ENCODE measurements at regions not wholly inside any gene's neighbourhood (a gene's known extent, or its start where the extent isn't known, plus 50 kb on each side); places are given as distances from the start of the nearest gene placed in this dataset.
"Not testable (repeated sequence)": the region's sequence is repeated elsewhere in the genome, so short reads cannot be mapped to it uniquely, and the experiment has no call there.

GRCh38 chr11:49499117-49499516 is 290.7 kb upstream of the FOLH1 start:
- no peak overlapping the region for H3K14ac ChIP-seq (ENCODE audit: low read length)
- H3K4me2 ChIP-seq (ENCODE audit: insufficient read depth, low read length, poor library complexity, severe bottlenecking), result no peak overlapping the region
- no peaks in the 10 kb centered on the region for H3K36me3 ChIP-seq (replicated peaks in 1 of 2; ENCODE audit: control insufficient read depth in 2 of 2, insufficient read depth in 2 of 2, low read length in 2 of 2)
- no peak overlapping the region for H2AK5ac ChIP-seq (ENCODE audit: low read depth, low read length)
- H3K9ac ChIP-seq (ENCODE audit: low read depth, low read length, poor library complexity), result no peak overlapping the region
- no peak overlapping the region for H3K4ac ChIP-seq (ENCODE audit: low read length)
- no peak overlapping the region for H2BK12ac ChIP-seq (ENCODE audit: low read length)
- no peak overlapping the region for H2BK15ac ChIP-seq (ENCODE audit: low read length)
- H3K4me1 ChIP-seq (ENCODE audit: control insufficient read depth in 2 of 2, insufficient read depth in 1 of 2, low read depth in 1 of 2, low read length in 2 of 2), result no peaks in the 10 kb centered on the region
- no peak overlapping the region for H2BK120ac ChIP-seq (ENCODE audit: low read depth, low read length)
- H3K4me3 ChIP-seq (ENCODE audit: low read length in 2 of 2), result no peak overlapping the region
- H4K91ac ChIP-seq (ENCODE audit: low read depth, low read length, poor library complexity), result no peak overlapping the region
- no peaks in the 10 kb centered on the region for H3K79me1 ChIP-seq (ENCODE audit: low read depth, low read length)
- no peak overlapping the region for H3K18ac ChIP-seq (ENCODE audit: low read length)
- H3K27me3 ChIP-seq (ENCODE audit: control insufficient read depth in 3 of 3, insufficient read depth in 3 of 3, low read depth in 1 of 3, low read length in 3 of 3), result no peaks in the 10 kb centered on the region
- H3K23ac ChIP-seq (ENCODE audit: low read depth, low read length, poor library complexity), result no peak overlapping the region
- H4K8ac ChIP-seq (ENCODE audit: low read depth, low read length), result no peak overlapping the region
- no peak overlapping the region for H3K27ac ChIP-seq (replicated peaks; ENCODE audit: low read length)
- no CpG with 5 or more reads among the region's 3 CpGs for WGBS, 2 donors (ENCODE audit: extremely low coverage in 2 of 2, insufficient read length in 2 of 2, insufficient replicate concordance in 1 of 2)
- H2BK5ac ChIP-seq (ENCODE audit: low read length), result no peak overlapping the region
- no peak overlapping the region for H2AFZ ChIP-seq (ENCODE audit: low read length)
- no peak for DNase-seq (ENCODE audit: low spot score)
- no peaks in the 10 kb centered on the region for H3K9me3 ChIP-seq (replicated peaks in 1 of 2; ENCODE audit: control insufficient read depth in 2 of 2, insufficient read depth in 1 of 2, low read depth in 1 of 2, low read length in 2 of 2)

- Histone ChIP-seq H3K4ac (ENCODE audit: low read length) (no peak overlapping the region), H3K36me3 (replicated peaks in 1 of 2; ENCODE audit: control insufficient read depth in 2 of 2, insufficient read depth in 2 of 2, low read length in 2 of 2) (no peaks in the 10 kb centered on the region), H2BK120ac (ENCODE audit: low read depth, low read length) (no peak overlapping the region), H3K14ac (ENCODE audit: low read length) (no peak overlapping the region), H4K91ac (ENCODE audit: low read depth, low read length, poor library complexity) (no peak overlapping the region), H2AFZ (ENCODE audit: low read length) (no peak overlapping the region), H3K27ac (replicated peaks; ENCODE audit: low read length) (no peak overlapping the region), H3K4me1 (ENCODE audit: control insufficient read depth in 2 of 2, insufficient read depth in 1 of 2, low read depth in 1 of 2, low read length in 2 of 2) (no peaks in the 10 kb centered on the region), H3K27me3 (ENCODE audit: control insufficient read depth in 3 of 3, insufficient read depth in 3 of 3, low read depth in 1 of 3, low read length in 3 of 3) (no peaks in the 10 kb centered on the region), H3K79me1 (ENCODE audit: low read depth, low read length) (no peaks in the 10 kb centered on the region), H3K9ac (ENCODE audit: low read depth, low read length, poor library complexity) (no peak overlapping the region), H3K18ac (ENCODE audit: low read length) (no peak overlapping the region), H2AK5ac (ENCODE audit: low read depth, low read length) (no peak overlapping the region), H4K8ac (ENCODE audit: low read depth, low read length) (no peak overlapping the region), H3K4me2 (ENCODE audit: insufficient read depth, low read length, poor library complexity, severe bottlenecking) (no peak overlapping the region), H3K9me3 (replicated peaks in 1 of 2; ENCODE audit: control insufficient read depth in 2 of 2, insufficient read depth in 1 of 2, low read depth in 1 of 2, low read length in 2 of 2) (no peaks in the 10 kb centered on the region), H3K23ac (ENCODE audit: low read depth, low read length, poor library complexity) (no peak overlapping the region), H2BK15ac (ENCODE audit: low read length) (no peak overlapping the region), H2BK12ac (ENCODE audit: low read length) (no peak overlapping the region), H2BK5ac (ENCODE audit: low read length) (no peak overlapping the region), H3K4me3 (ENCODE audit: low read length in 2 of 2) (no peak overlapping the region)
- peak; percentile 1 for DNase-seq (ENCODE audit: low spot score)
Measured at GRCh38 chr11:49505231-49505630, 296.8 kb upstream of the FOLH1 start.

- H2AK5ac ChIP-seq (ENCODE audit: low read depth, low read length); H3K27ac ChIP-seq (replicated peaks; ENCODE audit: low read length); H3K9ac ChIP-seq (ENCODE audit: low read depth, low read length, poor library complexity); H3K23ac ChIP-seq (ENCODE audit: low read depth, low read length, poor library complexity); H3K14ac ChIP-seq (ENCODE audit: low read length); H2BK120ac ChIP-seq (ENCODE audit: low read depth, low read length); H2BK5ac ChIP-seq (ENCODE audit: low read length); H3K9me3 ChIP-seq (replicated peaks in 1 of 2; ENCODE audit: control insufficient read depth in 2 of 2, insufficient read depth in 1 of 2, low read depth in 1 of 2, low read length in 2 of 2); H3K4me2 ChIP-seq (ENCODE audit: insufficient read depth, low read length, poor library complexity, severe bottlenecking); H4K91ac ChIP-seq (ENCODE audit: low read depth, low read length, poor library complexity); H4K8ac ChIP-seq (ENCODE audit: low read depth, low read length); H2BK15ac ChIP-seq (ENCODE audit: low read length); H3K27me3 ChIP-seq (ENCODE audit: control insufficient read depth in 3 of 3, insufficient read depth in 3 of 3, low read depth in 1 of 3, low read length in 3 of 3); H3K4ac ChIP-seq (ENCODE audit: low read length); H3K79me1 ChIP-seq (ENCODE audit: low read depth, low read length); H3K4me3 ChIP-seq (ENCODE audit: low read length in 2 of 2); H3K4me1 ChIP-seq (ENCODE audit: control insufficient read depth in 2 of 2, insufficient read depth in 1 of 2, low read depth in 1 of 2, low read length in 2 of 2); H3K36me3 ChIP-seq (replicated peaks in 1 of 2; ENCODE audit: control insufficient read depth in 2 of 2, insufficient read depth in 2 of 2, low read length in 2 of 2); H2AFZ ChIP-seq (ENCODE audit: low read length); H3K18ac ChIP-seq (ENCODE audit: low read length); H2BK12ac ChIP-seq (ENCODE audit: low read length): not testable (repeated sequence)
- no CpG with 5 or more reads among the region's 1 CpG for WGBS, 2 donors (ENCODE audit: extremely low coverage in 2 of 2, insufficient read length in 2 of 2, insufficient replicate concordance in 1 of 2)
- DNase-seq (ENCODE audit: low spot score), result peak; percentile 5
Measured at GRCh38 chr11:49526240-49526829, 317.9 kb upstream of the FOLH1 start.

GRCh38 chr11:49533204-49533603 is 324.8 kb upstream of the FOLH1 start:
- H2AK5ac ChIP-seq (ENCODE audit: low read depth, low read length), result no peak overlapping the region
- no peak overlapping the region for H4K8ac ChIP-seq (ENCODE audit: low read depth, low read length)
- no peak overlapping the region for H3K27ac ChIP-seq (replicated peaks; ENCODE audit: low read length)
- no peaks in the 10 kb centered on the region for H3K27me3 ChIP-seq (ENCODE audit: control insufficient read depth in 3 of 3, insufficient read depth in 3 of 3, low read depth in 1 of 3, low read length in 3 of 3)
- no peaks in the 10 kb centered on the region for H3K9me3 ChIP-seq (replicated peaks in 1 of 2; ENCODE audit: control insufficient read depth in 2 of 2, insufficient read depth in 1 of 2, low read depth in 1 of 2, low read length in 2 of 2)
- H3K18ac ChIP-seq (ENCODE audit: low read length), result no peak overlapping the region
- H4K91ac ChIP-seq (ENCODE audit: low read depth, low read length, poor library complexity), result no peak overlapping the region
- no peak overlapping the region for H2BK12ac ChIP-seq (ENCODE audit: low read length)
- no peak overlapping the region for H3K9ac ChIP-seq (ENCODE audit: low read depth, low read length, poor library complexity)
- no peak overlapping the region for H3K23ac ChIP-seq (ENCODE audit: low read depth, low read length, poor library complexity)
- DNase-seq (ENCODE audit: low spot score), result no peak
- no peak overlapping the region for H2BK120ac ChIP-seq (ENCODE audit: low read depth, low read length)
- H3K4me3 ChIP-seq (ENCODE audit: low read length in 2 of 2), result no peak overlapping the region
- no peaks in the 10 kb centered on the region for H3K4me1 ChIP-seq (ENCODE audit: control insufficient read depth in 2 of 2, insufficient read depth in 1 of 2, low read depth in 1 of 2, low read length in 2 of 2)
- H3K4ac ChIP-seq (ENCODE audit: low read length), result no peak overlapping the region
- no peak overlapping the region for H3K4me2 ChIP-seq (ENCODE audit: insufficient read depth, low read length, poor library complexity, severe bottlenecking)
- H3K36me3 ChIP-seq (replicated peaks in 1 of 2; ENCODE audit: control insufficient read depth in 2 of 2, insufficient read depth in 2 of 2, low read length in 2 of 2), result no peaks in the 10 kb centered on the region
- H3K14ac ChIP-seq (ENCODE audit: low read length), result no peak overlapping the region
- H2BK5ac ChIP-seq (ENCODE audit: low read length), result no peak overlapping the region
- no peaks in the 10 kb centered on the region for H3K79me1 ChIP-seq (ENCODE audit: low read depth, low read length)
- H2AFZ ChIP-seq (ENCODE audit: low read length), result no peak overlapping the region
- no peak overlapping the region for H2BK15ac ChIP-seq (ENCODE audit: low read length)

Data from neuronal stem cell (in vitro differentiated cells).